Osteoblast (primary cell): ENCODE measurements at regions not wholly inside any gene's neighbourhood (a gene's known extent, or its start where the extent isn't known, plus 50 kb on each side); places are given as distances from the start of the nearest gene placed in this dataset.
A peak's percentile ranks its signal among the peaks of the same experiment; 100 is the strongest.

Source experiments
- DNase-seq: peaks from one replicate; pipeline ENCODE4 v3.0.0; 2011; ENCODE audit warnings: low spot score, mixed read lengths; ENCODE audit not compliant: insufficient read length; ENCODE audit errors: missing footprints
- H2AFZ ChIP-seq: 2 replicates; pipeline ENCODE4 v1.6.0; 2011; ENCODE audit warnings: mild to moderate bottlenecking, low read length
- H3K27ac ChIP-seq: 2 replicates; pipeline ENCODE4 v1.5.1; 2011; ENCODE audit warnings: mild to moderate bottlenecking, low read depth, low read length, moderate library complexity
- H3K27me3 ChIP-seq: 2 replicates; pipeline ENCODE4 v1.6.0; 2012; ENCODE audit warnings: mild to moderate bottlenecking, control low read depth, inconsistent platforms, low read length, moderate library complexity; ENCODE audit not compliant: insufficient read depth
- H3K36me3 ChIP-seq: 2 replicates; pipeline ENCODE4 v1.5.1; 2011; ENCODE audit warnings: mild to moderate bottlenecking, low read length, control low read depth, moderate library complexity; ENCODE audit not compliant: insufficient read depth
- H3K4me1 ChIP-seq: 2 replicates; pipeline ENCODE4 v1.5.1; 2011; ENCODE audit warnings: mild to moderate bottlenecking, low read length, control low read depth, moderate library complexity; ENCODE audit not compliant: insufficient read depth
- H3K4me2 ChIP-seq: 2 replicates; pipeline ENCODE4 v1.6.0; 2011; ENCODE audit warnings: mild to moderate bottlenecking, low read length; ENCODE audit not compliant: insufficient read depth
- H3K4me3 ChIP-seq: fragments of 200-600 bp; sonication (generic); 3 replicates; pipeline ENCODE4 v1.5.1; 2012; ENCODE audit warnings: mild to moderate bottlenecking, low read length, inconsistent platforms; ENCODE audit not compliant: insufficient read depth
- H3K79me2 ChIP-seq: 2 replicates; pipeline ENCODE4 v1.6.0; 2012; ENCODE audit warnings: mild to moderate bottlenecking, low read length, control low read depth, inconsistent platforms; ENCODE audit not compliant: insufficient read depth
- H3K9me3 ChIP-seq: 2 replicates; pipeline ENCODE4 v1.5.1; 2011; ENCODE audit warnings: low read depth, low read length, control low read depth
- H4K20me1 ChIP-seq: 2 replicates; pipeline ENCODE4 v1.6.0; 2012; ENCODE audit warnings: mild to moderate bottlenecking, low read length, control low read depth; ENCODE audit not compliant: insufficient read depth
- CTCF ChIP-seq: IDR thresholded peaks from 2 replicates; pipeline ENCODE4 v1.5.1; 2011; ENCODE audit warnings: mild to moderate bottlenecking, low read depth, low read length, moderate library complexity; ENCODE audit errors: extremely low read depth

DNA sequence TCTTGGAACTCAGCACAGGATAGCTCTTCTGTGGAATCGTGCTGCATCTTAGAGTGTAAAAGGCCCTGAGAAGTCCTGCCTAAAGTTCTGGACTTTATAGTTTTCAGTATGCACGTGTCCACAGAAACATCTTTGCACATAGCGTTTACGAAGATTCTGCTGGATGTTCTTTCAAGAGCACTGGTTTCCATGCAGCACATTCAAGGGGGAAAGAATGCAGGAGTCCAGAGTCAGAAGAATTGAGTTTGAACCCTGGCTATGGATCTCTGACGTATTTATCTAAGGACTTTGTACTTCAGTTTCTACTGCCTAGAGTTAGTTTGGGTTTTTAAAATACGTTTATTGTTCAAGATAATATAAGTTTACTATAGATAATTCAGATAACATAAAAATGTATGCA lies 282.8 kb upstream of the ZMIZ1 start:
- no peak for TF ChIP-seq CTCF
- Histone ChIP-seq H3K79me2 (no peaks in the 10 kb centered on the region), H3K36me3 (no peaks in the 10 kb centered on the region)

DNA sequence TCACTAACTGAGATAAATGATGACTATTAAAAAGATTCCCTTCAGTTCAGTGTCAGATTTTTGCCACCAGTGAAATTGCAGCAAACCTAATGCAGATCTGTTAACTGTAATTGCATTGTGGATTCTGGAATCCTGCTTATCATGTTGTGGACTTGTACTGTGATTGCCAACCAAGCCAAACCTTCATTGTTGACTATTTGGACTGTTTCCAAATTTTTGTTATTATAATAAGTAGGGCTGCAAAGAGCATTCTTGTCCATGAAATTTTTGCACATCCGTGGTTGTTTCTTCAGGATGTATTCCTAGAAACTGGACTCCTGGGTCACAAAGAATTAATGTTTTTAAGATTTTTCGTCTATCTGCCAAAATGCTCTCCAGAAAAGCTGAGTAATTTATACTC lies 281.6 kb upstream of the ZMIZ1 start:
- TF ChIP-seq CTCF, result no peak
- Histone ChIP-seq H3K27ac (no peak overlapping the region), H3K4me3 (no peak overlapping the region), H3K4me2 (no peak overlapping the region), H3K9me3 (peaks cover 2% of the 10 kb centered on the region), H4K20me1 (no peaks in the 10 kb centered on the region), H2AFZ (no peak overlapping the region), H3K27me3 (peaks cover 68% of the 10 kb centered on the region), H3K36me3 (no peaks in the 10 kb centered on the region), H3K79me2 (no peaks in the 10 kb centered on the region), H3K4me1 (no peaks in the 10 kb centered on the region)
- DNase-seq, result no peak

More for the DNA sequence above, 282.8 kb upstream of the ZMIZ1 start:
- Histone ChIP-seq H3K9me3 (peaks cover 2% of the 10 kb centered on the region), H2AFZ (no peak overlapping the region), H3K4me2 (no peak overlapping the region), H3K4me3 (no peak overlapping the region), H3K27me3 (peaks cover 60% of the 10 kb centered on the region), H4K20me1 (no peaks in the 10 kb centered on the region), H3K4me1 (no peaks in the 10 kb centered on the region), H3K27ac (no peak overlapping the region)
- DNase-seq, result no peak

DNA sequence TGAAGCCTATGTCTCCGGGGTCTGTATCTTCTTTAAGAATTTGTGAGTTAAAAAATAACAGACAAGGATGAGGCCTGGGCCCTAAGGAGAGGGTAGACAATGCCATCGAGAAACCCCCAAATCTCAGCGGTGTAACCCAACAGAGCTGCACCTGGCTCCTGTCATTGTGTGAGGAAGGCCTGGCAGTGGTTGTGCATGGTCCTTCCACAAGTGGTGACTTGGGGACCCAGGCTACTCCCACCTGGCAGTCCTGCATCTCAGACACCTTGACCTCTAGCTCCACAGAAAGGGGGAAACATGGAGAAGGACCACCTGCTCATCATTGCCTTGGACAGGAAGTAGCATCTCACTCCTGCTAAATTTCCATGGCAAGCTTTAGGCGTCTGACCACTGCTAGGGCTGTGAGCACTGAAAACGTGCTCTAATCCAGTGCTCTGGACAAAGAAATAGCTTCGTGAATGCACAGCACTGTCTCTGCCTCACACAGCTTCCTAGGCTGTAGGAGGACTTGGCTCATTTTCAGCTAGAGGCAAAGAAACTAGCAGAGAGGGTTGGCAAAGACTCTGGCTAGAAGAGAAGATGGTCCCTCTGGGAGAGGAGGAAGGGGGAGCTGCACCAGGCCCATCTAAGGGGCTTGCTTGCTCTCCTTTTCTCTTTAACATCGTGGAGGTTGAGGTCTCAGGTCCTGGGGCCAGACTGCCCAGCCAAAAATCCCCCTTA lies 273.9 kb upstream of the ZMIZ1 start:
- H3K79me2 ChIP-seq, result no peaks in the 10 kb centered on the region
- H4K20me1 ChIP-seq, result no peaks in the 10 kb centered on the region
- no peak overlapping the region for H3K27ac ChIP-seq
- no peak for TF ChIP-seq CTCF
- H2AFZ ChIP-seq, result no peak overlapping the region
- DNase-seq, result peak; percentile 65
- H3K36me3 ChIP-seq, result no peaks in the 10 kb centered on the region
- H3K4me2 ChIP-seq, result no peak overlapping the region
- no peaks in the 10 kb centered on the region for H3K4me1 ChIP-seq
- H3K9me3 ChIP-seq, result peaks cover 6% of the 10 kb centered on the region
- no peak overlapping the region for H3K4me3 ChIP-seq
- H3K27me3 ChIP-seq, result peaks cover 74% of the 10 kb centered on the region

DNA sequence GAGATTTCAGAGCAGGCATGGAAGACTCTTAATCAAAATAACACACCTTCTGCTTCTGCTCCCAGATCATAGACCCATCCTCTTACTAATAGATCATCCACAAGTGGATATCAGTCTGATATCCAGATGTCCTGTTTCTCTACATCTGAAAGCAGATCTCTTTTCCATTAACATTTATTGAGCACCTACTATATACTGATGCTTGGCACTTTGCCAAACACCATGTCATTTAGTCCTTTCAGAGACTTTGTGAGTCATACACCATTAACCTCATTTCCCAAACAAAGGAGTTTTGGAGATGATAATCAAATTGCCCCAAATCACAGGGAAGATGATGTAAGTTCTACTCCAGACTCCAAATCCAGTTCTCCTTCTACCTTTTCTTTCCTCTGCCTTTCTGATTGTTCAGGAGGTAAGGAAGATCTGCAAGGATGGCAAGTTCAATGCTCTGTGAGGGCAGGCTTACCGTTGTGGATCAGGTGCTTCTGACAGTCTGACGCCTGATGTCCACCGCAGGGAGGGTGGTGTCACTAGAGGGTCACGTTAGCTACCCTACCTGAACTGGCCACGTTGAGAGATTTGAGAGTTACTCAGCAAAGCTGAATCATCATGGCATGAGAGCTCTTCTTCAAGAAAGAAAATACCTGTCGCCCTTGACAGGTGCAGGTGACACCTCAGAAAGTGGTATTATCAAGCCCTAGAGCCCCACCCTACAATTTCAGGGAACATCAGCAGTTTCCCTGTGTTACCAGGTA lies 269.6 kb upstream of the ZMIZ1 start:
- Histone ChIP-seq H3K4me3 (no peak overlapping the region), H3K27ac (no peak overlapping the region), H3K4me2 (no peak overlapping the region), H3K79me2 (no peaks in the 10 kb centered on the region), H4K20me1 (no peaks in the 10 kb centered on the region), H3K36me3 (no peaks in the 10 kb centered on the region), H2AFZ (no peak overlapping the region), H3K4me1 (no peaks in the 10 kb centered on the region), H3K9me3 (no peaks in the 10 kb centered on the region), H3K27me3 (peaks cover 73% of the 10 kb centered on the region)
- TF ChIP-seq CTCF, result no peak
- DNase-seq, result no peak
